ENCODE measurements at regions not wholly inside any gene's neighbourhood (a gene's known extent, or its start where the extent isn't known, plus 50 kb on each side); places are given as distances from the start of the nearest gene placed in this dataset.
"Not testable (repeated sequence)": the region's sequence is repeated elsewhere in the genome, so short reads cannot be mapped to it uniquely, and the experiment has no call there.

DNA sequence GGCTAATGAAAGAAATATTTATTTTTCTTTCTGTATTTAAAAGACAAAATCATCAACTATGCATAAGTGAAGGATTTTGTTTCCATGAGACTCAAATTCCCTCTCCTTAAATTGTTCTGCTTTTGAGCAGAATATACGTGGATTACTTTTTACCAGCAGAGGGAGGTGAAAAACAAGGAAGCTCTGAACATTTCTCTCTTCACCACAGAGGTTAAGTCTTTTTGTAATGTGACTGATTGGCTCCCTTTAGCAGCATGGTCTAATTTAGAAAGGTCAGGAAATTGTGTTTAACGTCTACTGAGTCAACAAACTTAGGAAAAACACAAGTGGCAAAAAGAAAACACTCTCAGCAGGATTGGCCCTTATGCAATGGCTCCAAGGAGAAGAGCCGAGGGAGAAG is 55.1 kb upstream of the F9 start:
- Mint-ChIP-seq H3K27ac (no peak overlapping the region), H3K36me3 (ENCODE audit: low read depth) (no peaks in the 10 kb centered on the region)
- intact Hi-C loops (cut with micrococcal nuclease) = no loop called here

DNA sequence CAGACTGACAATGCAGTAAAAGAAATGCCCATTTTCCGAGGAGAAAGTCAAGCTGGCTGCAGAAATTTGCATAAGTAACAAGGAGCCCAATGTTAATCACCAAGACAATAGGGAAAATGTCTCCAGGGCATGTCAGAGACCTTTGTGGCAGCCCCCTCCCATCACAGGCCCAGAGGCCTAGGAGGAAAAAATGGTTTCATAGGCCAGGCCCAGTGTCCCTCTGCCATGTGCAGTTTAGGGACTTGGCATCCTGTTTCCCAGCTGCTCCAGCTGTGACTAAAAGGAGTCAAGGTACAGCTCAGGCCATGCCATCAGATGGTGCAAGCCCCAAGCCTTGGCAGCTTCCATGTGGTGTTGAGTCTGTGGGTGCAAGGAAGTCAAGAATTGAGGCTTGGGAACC is 68.6 kb upstream of the F9 start:
- intact Hi-C loops (cut with micrococcal nuclease) = not testable (repeated sequence)

More for the DNA sequence above, 55.1 kb upstream of the F9 start:
- H3K4me3 Mint-ChIP-seq = no peak overlapping the region
- H3K9me3 Mint-ChIP-seq = no peaks in the 10 kb centered on the region
- peaks cover under 1% of the 10 kb centered on the region for H3K27me3 Mint-ChIP-seq
- H3K4me1 Mint-ChIP-seq (ENCODE audit: low read depth) = no peaks in the 10 kb centered on the region

GRCh38 chrX:139454743-139455142 is 75.8 kb upstream of the F9 start:
- H3K4me3 Mint-ChIP-seq = no peak overlapping the region
- H3K9me3 Mint-ChIP-seq = no peaks in the 10 kb centered on the region
- H3K4me1 Mint-ChIP-seq (ENCODE audit: low read depth) = no peaks in the 10 kb centered on the region
- H3K27ac Mint-ChIP-seq = no peak overlapping the region
- H3K27me3 Mint-ChIP-seq = no peaks in the 10 kb centered on the region
- intact Hi-C loops (cut with micrococcal nuclease) = loop anchor here (10.0 kb wide), 1 partner anchor 680 kb away; no protein-coding TSS in a partner anchor
- H3K36me3 Mint-ChIP-seq (ENCODE audit: low read depth) = no peaks in the 10 kb centered on the region

More for the DNA sequence above, 68.6 kb upstream of the F9 start:
- not testable (repeated sequence) for H3K4me1 Mint-ChIP-seq (ENCODE audit: low read depth); H3K36me3 Mint-ChIP-seq (ENCODE audit: low read depth); H3K27me3 Mint-ChIP-seq; H3K27ac Mint-ChIP-seq; H3K4me3 Mint-ChIP-seq
- peaks cover 23% of the 10 kb centered on the region for H3K9me3 Mint-ChIP-seq

DNA sequence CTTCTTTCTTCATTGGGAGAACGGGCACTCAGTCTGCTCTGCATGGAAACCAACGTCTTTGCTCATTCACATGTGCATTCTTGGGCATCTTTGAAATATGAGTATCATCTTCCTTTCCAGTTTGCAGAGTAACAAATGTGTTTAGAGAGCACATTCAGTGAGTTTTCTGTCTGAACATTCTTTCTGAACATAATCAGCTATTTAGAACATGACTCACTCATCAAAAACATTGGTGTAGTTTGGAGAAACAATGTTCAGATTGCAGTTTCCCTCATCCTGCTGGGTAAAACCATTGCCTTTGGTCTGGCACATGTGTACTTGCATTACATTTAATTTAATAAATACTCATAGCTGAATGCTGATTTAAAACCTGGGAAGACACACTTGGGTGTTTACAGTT is 81.5 kb upstream of the F9 start:
- intact Hi-C loops (cut with micrococcal nuclease) = no loop called here
- Mint-ChIP-seq H3K9me3 (no peaks in the 10 kb centered on the region), H3K4me1 (ENCODE audit: low read depth) (no peaks in the 10 kb centered on the region), H3K4me3 (no peak overlapping the region), H3K27ac (no peak overlapping the region), H3K36me3 (ENCODE audit: low read depth) (no peaks in the 10 kb centered on the region), H3K27me3 (no peaks in the 10 kb centered on the region)

GRCh38 chrX:139446832-139447231 is 83.7 kb upstream of the F9 start:
- Mint-ChIP-seq H3K27ac (no peak overlapping the region), H3K4me3 (no peak overlapping the region), H3K27me3 (no peaks in the 10 kb centered on the region), H3K9me3 (no peaks in the 10 kb centered on the region), H3K4me1 (ENCODE audit: low read depth) (no peaks in the 10 kb centered on the region), H3K36me3 (ENCODE audit: low read depth) (no peaks in the 10 kb centered on the region)
- intact Hi-C loops (cut with micrococcal nuclease) = no loop called here

- Mint-ChIP-seq H3K4me3 (no peak overlapping the region), H3K9me3 (no peaks in the 10 kb centered on the region), H3K27me3 (peaks cover 1% of the 10 kb centered on the region), H3K36me3 (ENCODE audit: low read depth) (no peaks in the 10 kb centered on the region), H3K4me1 (ENCODE audit: low read depth) (no peaks in the 10 kb centered on the region), H3K27ac (no peak overlapping the region)
- intact Hi-C loops (cut with micrococcal nuclease) = no loop called here
These were observed 100.6 kb upstream of the F9 start for GRCh38 chrX:139429913-139430312.

DNA sequence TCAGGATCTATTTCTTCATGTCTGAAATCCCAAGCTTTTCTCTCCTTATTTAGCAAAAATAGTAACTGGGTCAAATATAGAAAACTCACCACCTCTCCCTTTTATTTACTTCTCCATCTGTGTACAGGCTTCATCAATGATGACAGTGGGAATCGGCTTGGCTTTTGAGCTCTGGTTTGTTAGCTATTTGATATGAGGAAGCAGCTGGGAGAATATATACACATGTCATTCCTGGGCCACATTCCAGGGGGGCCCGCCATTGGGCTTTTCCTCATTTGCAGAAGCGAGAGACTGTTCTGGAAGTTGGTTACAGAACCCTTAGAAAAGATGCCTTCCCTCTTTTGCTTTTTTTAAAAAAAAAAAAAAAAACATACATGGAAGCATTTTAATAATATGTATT is 107.4 kb upstream of the F9 start:
- intact Hi-C loops (cut with micrococcal nuclease) = no loop called here
- Mint-ChIP-seq H3K27ac (no peak overlapping the region), H3K36me3 (ENCODE audit: low read depth) (no peaks in the 10 kb centered on the region), H3K4me3 (no peak overlapping the region), H3K4me1 (ENCODE audit: low read depth) (no peaks in the 10 kb centered on the region), H3K9me3 (no peaks in the 10 kb centered on the region), H3K27me3 (no peaks in the 10 kb centered on the region)

- H3K27me3 Mint-ChIP-seq; H3K36me3 Mint-ChIP-seq (ENCODE audit: low read depth); H3K4me3 Mint-ChIP-seq; H3K27ac Mint-ChIP-seq; H3K4me1 Mint-ChIP-seq (ENCODE audit: low read depth); intact Hi-C loops (cut with micrococcal nuclease): not testable (repeated sequence)
- H3K9me3 Mint-ChIP-seq = peaks cover 16% of the 10 kb centered on the region
These were observed 132.3 kb upstream of the F9 start for GRCh38 chrX:139398258-139398657.

GRCh38 chrX:139388254-139388653 is 142.3 kb upstream of the F9 start:
- no peaks in the 10 kb centered on the region for H3K4me1 Mint-ChIP-seq (ENCODE audit: low read depth)
- H3K4me3 Mint-ChIP-seq = no peak overlapping the region
- H3K27me3 Mint-ChIP-seq = no peaks in the 10 kb centered on the region
- H3K27ac Mint-ChIP-seq = no peak overlapping the region
- no peaks in the 10 kb centered on the region for H3K36me3 Mint-ChIP-seq (ENCODE audit: low read depth)
- intact Hi-C loops (cut with micrococcal nuclease) = no loop called here
- no peaks in the 10 kb centered on the region for H3K9me3 Mint-ChIP-seq

GRCh38 chrX:139382529-139382928 is 148.0 kb upstream of the F9 start:
- Mint-ChIP-seq H3K4me1 (ENCODE audit: low read depth) (no peaks in the 10 kb centered on the region), H3K27me3 (peaks cover 2% of the 10 kb centered on the region), H3K9me3 (no peaks in the 10 kb centered on the region), H3K27ac (no peak overlapping the region), H3K36me3 (ENCODE audit: low read depth) (no peaks in the 10 kb centered on the region), H3K4me3 (no peak overlapping the region)
- intact Hi-C loops (cut with micrococcal nuclease) = no loop called here

GRCh38 chrX:139376547-139376946 is 154.0 kb upstream of the F9 start:
- H3K4me1 Mint-ChIP-seq (ENCODE audit: low read depth); intact Hi-C loops (cut with micrococcal nuclease); H3K4me3 Mint-ChIP-seq; H3K27ac Mint-ChIP-seq; H3K36me3 Mint-ChIP-seq (ENCODE audit: low read depth); H3K9me3 Mint-ChIP-seq; H3K27me3 Mint-ChIP-seq: not testable (repeated sequence)

GRCh38 chrX:139360356-139360755 is 170.2 kb upstream of the F9 start:
- no peak overlapping the region for H3K27ac Mint-ChIP-seq
- peaks cover 5% of the 10 kb centered on the region for H3K4me1 Mint-ChIP-seq (ENCODE audit: low read depth)
- H3K4me3 Mint-ChIP-seq = no peak overlapping the region
- H3K27me3 Mint-ChIP-seq = peaks cover 2% of the 10 kb centered on the region
- H3K36me3 Mint-ChIP-seq (ENCODE audit: low read depth) = no peaks in the 10 kb centered on the region
- peaks cover 12% of the 10 kb centered on the region for H3K9me3 Mint-ChIP-seq
- intact Hi-C loops (cut with micrococcal nuclease) = no loop called here

DNA sequence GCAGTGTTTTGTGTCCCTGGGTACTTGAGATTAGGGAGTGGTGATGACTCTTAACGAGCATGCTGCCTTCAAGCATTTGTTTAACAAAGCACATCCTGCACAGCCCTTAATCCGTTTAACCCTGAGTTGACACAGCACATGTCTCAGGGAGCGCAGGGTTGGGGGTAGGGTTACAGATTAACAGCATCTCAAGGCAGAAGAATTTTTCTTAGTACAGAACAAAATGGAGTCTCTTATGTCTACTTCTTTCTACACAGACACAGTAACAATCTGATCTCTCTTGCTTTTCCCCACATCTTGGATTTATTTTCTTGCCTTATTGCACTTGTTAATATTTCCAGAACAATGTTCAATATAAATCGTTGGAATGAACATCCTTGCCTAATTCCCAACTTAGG is 187.9 kb upstream of the F9 start:
- H3K9me3 Mint-ChIP-seq; H3K27me3 Mint-ChIP-seq; H3K36me3 Mint-ChIP-seq (ENCODE audit: low read depth); H3K4me3 Mint-ChIP-seq; H3K4me1 Mint-ChIP-seq (ENCODE audit: low read depth); intact Hi-C loops (cut with micrococcal nuclease); H3K27ac Mint-ChIP-seq: not testable (repeated sequence)

- H3K27ac Mint-ChIP-seq; H3K36me3 Mint-ChIP-seq (ENCODE audit: low read depth); H3K4me3 Mint-ChIP-seq; H3K27me3 Mint-ChIP-seq; intact Hi-C loops (cut with micrococcal nuclease); H3K4me1 Mint-ChIP-seq (ENCODE audit: low read depth); H3K9me3 Mint-ChIP-seq: not testable (repeated sequence)
These were observed 188.5 kb upstream of the F9 start for GRCh38 chrX:139341855-139342593.

- H3K4me1 Mint-ChIP-seq (ENCODE audit: low read depth) = no peaks in the 10 kb centered on the region
- intact Hi-C loops (cut with micrococcal nuclease) = no loop called here
- no peak overlapping the region for H3K4me3 Mint-ChIP-seq
- H3K27me3 Mint-ChIP-seq = peaks cover 2% of the 10 kb centered on the region
- no peaks in the 10 kb centered on the region for H3K36me3 Mint-ChIP-seq (ENCODE audit: low read depth)
- H3K27ac Mint-ChIP-seq = no peak overlapping the region
- H3K9me3 Mint-ChIP-seq = peaks cover 2% of the 10 kb centered on the region
These were observed 198.1 kb upstream of the F9 start for GRCh38 chrX:139332441-139332840.
